Medulla oblongata (tissue), 1 donor: ENCODE measurements at regions not wholly inside any gene's neighbourhood (a gene's known extent, or its start where the extent isn't known, plus 50 kb on each side); places are given as distances from the start of the nearest gene placed in this dataset.
"Not testable (repeated sequence)": the region's sequence is repeated elsewhere in the genome, so short reads cannot be mapped to it uniquely, and the experiment has no call there.

Source experiments
- DNase-seq: peaks from one replicate; pipeline ENCODE4 v3.0.0-alpha.2; 2015; ENCODE audit errors: extremely low spot score

DNA sequence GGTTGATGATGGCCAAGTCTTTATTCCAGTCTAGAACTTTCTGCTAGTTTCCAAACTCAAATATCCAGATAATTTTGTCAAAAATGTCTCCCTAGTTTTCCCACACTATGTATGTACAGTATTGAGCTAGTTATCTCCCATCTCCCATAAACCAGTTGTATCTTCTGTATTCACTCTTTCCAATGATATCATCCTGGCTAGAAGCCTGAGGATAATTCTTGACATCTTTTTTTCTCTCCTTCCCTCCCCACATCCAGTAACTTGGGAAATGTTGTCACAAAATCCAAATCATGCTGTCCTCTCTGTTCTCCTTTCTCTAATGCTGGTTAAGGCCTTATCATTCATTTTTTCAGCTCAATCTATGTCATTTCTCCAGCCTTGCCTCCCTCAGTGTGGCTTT, 553.8 kb upstream of the FANCL start:
- no peak for DNase-seq

DNA sequence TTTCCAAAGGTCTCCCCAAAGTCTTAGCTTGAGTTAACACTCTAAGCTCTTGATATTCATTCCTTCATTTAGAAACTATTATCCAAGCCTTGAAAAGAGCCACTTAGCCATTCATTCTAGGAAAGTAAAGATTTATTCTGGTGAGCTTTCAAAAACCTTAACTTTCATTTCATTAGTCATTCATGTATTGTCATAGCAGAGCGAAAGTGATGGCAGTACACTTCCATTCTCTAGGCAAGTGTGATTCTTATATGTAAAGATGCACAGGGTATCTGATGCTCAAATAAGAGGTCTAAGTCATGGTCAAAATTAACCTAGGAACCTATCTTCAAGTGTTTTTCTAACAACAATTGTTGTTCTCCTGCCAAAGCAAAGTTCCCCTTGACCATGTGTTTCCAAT, 553.0 kb upstream of the FANCL start:
- DNase-seq = no peak

DNA sequence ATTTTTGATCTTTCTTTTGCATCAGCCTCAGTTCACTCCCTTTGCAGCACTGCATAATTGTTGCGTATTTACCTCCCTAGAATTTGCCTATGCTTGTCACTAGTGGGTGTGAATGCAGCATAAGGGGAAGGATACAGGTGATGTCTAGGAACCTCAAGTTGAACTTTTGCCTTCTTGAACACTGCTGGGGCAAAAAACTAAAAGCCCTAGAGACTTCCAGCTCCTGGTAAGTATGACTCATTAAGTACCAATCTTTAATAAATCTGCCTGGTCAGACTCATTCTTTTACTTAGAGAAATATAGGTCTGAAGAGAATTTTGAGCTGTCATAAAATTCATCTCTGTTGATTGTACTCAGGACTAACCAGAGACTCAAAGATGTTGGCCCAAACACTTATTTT, 547.3 kb upstream of the FANCL start:
- no peak for DNase-seq

DNA sequence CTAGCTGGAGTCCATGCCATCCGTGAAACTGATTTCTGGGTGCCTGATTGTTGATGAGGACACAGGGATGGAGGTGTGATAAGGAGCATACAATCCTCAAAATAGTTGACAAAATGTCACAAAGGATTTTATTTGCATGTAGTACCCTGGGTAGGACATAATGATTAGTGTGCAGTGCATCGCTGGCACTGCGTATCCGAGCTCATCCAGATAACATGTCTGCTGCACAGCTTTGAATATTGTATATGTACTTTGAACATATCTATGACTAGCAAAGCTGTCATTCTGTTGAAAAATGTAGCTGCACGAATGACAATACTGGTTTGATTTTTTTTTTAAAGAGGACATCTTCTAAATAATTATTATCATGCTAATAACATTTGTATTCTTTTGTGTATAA, 529.7 kb upstream of the FANCL start:
- no peak for DNase-seq

DNA sequence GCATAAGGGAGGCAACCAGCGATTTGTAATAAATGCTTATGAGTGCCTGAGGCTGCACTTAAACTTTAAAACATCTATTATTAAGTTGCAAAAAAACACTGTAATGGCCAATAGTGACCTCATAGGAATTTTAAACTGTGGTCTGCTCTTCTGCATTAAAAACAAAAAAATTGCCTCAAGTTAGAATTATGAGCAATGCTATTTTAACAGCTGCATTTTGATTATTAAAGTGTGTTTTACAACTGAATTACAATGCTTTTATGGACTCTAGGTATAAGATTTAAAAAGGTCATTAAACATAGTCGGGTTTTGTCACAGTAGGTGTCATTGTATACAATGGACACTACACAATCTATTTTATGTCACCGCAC, 528.7 kb upstream of the FANCL start:
- no peak for DNase-seq

DNA sequence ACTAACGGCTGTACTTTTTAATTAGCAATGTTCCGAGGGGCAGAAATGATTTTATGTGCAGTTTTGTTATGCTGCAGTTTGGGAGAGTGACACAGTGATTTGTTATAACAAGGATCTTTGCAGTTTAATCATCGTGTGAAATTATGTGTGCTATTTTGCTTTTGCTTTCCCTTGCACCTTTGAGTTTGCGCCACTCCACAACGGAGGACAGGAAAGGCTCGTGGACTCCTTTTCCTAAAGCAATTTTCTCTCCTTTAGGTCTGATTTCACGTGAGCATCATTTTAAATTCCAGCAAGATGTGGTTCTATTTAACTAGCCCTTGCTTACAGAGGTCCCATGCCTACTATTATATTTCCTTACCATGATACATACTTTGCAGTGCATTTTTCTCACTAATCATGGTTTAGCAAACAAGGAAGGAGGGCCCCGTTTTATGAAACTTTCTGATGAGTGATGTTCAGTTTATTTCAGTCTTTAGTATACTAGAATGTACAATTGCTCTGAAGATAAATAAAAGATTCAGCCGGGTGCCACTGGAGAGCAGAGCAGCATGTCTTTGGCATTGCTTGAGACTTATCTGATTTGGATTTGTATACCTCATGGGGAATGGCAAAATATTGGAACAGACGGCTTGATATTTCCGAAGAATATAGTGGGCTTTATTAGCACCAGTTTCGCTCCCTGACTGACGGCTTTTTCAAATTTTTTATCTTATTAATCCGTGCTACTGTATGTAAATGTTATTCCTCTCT, 528.2 kb upstream of the FANCL start:
- no peak for DNase-seq

DNA sequence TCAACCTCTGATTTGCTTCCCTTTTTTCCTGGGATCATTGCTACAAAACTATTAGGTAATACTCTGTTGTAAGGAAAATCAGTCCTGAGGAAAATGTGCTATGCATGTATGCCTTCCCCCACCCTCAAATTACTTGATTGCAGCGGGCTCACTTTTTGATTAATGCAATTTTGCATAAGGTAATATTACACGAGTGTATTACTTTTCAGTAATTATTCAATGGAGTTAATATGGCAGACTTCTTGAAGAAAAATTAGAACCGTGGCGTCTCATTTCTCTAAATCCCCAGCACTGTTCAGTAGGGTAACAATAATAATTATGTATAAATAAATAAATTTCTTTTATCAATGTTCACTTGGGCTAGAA, 527.6 kb upstream of the FANCL start:
- no peak for DNase-seq

DNA sequence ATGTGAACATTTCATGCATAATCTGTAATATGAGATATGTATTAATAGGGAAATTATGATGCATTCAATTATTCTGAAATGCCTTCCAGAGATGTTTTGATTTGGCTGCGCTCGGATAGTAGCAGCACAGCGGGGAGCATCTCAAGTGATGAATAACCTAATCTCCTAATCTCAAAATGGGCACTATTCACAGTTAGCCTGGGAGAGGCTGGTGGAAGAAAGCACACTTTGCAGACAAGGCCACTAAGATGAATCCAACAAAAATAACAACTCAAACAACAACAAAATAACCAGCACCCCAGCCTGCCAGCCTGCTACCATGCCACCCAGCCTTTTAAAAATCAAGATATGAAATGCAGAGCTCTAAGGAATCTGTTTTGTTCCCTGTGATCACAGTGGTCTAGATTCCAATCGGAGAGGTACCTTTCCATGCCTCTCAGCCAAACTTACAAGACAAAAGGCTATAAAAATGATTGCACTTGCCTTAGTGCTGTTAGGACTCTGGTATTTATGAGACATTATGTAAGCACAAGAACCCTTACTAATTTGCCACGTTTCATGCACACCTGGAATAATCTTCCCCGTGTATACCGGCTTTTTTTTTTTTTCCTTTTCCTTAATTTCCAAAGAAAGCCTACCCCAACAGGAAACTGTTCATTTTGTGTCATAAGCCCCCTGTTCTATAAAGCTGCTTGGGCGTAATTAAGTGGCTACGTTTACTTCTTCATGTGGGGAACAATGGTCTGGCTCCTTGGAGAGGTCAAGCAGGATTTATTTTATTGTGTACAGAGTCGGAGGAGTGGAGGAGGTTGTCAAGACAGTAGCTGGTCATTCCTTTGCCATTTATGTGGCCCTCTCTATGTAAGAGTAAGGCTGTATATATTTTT, 526.9 kb upstream of the FANCL start:
- no peak for DNase-seq

DNA sequence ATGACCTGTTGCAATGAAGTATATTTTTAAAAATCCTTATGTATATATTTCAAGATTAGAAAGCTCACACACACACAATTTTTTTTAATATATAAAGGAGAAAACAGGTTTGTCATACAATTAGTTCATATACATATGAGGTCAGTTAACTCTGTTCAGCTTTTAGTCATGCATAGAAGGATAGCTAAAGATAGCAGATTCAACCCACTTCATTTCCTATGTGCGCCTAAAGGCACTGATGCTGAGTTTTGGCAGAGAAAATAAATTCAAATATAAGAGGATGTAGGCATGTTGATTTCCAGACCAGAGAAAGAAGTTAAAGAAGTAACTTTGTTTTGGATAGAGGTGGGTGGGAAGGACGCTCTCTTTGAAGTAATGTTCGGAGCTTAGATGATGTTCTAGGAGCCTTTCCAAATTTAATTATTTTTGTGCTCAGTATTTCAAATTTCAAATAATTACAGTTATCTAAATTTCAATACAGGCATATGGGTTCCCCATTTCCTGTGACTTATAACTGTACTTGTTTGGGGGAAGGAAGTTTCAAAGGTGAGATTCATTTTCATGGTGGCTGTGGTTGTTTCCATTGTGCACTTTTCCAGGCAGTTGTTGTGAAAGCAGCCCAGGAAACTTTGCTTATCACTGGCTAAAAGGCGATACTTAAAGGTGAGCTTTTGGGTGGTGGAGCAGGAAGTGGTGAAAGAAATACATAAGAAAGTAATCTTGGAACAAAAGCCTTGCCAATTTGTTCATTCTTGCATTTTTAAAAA, 523.4 kb upstream of the FANCL start:
- DNase-seq = no peak

DNA sequence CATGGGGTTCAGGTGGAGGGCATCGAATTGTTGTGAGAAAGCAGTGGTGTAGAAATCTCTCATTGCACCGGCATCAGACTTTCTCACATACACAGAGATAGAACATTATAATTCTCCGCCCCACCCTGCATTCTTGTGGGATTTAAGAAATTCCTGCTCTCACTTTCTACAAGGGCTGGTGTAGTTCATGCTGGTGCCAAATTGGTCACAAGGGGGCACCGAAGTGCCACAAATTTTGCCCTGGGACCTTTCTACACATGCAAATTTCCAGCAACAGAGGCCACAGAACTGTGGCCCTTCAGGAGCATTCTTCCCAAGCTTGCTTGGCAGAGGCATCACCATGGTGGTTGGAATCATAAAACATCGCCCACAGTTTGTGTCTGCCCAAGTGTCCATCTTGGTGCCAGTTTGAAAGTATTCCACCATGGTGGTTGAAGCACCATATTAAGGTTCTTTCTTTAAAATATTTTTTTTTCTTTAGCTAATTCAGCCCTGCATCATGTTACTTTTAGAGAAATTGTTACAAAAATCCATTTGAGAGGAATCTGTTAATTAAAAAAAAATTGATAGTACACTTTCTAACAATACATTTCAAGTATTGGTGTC, 521.2 kb upstream of the FANCL start:
- DNase-seq = peak; percentile 61

DNA sequence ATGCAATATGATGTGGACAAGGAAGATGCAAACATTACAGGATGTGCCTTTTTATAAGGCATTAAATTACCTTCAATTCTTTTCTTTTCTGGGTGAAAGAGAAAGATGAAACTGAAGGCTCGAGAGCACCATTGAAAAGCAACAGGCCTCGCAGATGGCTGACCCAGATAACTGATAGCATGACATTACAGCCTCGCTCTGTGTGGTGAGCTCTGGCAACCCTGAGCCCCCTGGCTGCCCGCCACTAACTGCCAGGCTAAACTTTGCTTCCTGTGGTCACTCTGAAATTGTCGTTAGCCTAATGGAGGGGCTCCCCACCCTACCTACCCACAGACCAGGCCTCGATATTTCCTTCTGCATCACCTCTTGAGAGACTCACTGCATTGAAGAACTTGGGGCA, 516.8 kb upstream of the FANCL start:
- no peak for DNase-seq

DNA sequence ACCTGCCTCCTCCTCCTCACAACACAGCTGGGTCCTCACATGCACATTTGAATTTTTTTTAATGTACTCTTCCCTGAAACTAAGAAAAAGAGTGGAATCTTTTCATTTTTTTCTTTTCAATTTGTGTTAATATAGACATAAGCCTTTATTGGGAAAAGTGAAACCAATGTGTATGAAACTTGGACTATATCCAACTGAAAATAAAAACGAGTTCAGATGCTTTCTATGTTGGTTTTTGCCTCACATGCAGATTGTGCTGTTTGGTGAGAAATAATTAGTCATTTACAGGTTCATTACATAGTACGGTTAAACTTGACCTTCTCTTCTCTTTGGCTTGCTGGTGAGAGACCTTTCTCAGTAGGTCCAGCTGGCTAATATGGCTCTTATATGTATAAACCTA, 515.2 kb upstream of the FANCL start:
- no peak for DNase-seq

DNA sequence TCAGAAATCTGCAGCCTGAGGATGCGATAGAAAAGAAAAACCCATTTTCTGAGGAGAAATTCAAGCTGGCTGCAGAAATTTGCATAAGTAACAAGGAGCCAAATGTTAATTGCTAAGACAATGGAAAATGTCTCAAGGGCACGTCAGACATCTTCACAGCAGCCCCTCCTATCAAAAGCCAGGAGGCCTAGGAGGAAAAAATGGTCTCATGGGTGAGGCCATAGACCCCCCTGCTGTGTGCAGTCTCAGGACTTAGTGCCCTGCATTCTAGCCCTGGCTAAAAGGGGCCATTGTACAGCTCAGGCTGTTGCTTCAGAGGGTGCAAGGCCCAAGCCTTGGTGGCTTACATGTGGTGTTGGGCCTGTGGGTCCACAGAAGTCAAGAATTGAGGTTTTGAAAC, 511.4 kb upstream of the FANCL start:
- DNase-seq = not testable (repeated sequence)

DNA sequence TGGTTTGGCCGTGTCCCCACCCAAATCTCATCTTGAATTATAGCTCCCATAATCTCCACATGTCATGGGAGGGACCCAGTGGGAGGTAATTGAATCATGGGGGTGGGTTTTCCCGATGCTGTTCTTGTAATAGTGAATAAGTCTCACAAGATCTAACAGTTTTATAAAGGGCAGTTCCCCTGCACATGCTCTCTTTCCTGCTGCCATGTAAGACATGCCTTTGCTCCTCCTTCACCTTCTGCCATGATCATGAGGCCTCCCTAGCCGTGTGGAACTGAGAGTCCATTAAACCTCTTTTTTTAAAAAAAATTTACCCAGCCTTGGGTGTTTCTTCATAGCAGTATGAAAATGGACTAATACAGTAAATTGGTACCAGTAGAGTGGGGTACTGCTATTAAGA, 510.6 kb upstream of the FANCL start:
- not testable (repeated sequence) for DNase-seq

DNA sequence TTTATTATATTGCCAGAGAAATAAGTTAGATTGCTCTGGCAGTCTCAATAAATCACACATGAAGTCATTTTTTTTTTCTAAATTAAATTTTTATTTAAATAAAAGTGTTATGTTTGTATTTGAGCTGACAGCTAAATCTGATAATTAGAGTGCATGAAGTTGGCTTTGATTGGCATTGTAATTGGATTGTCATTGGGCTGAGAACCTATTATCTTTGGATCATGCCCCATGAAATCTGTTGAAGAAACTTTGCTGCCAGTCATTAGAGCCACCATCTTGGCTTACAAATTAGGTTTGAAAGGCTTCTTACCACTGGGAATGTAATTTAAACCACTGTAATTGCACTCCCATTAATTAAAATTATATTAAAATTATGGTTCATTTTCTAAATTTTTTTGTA, 507.9 kb upstream of the FANCL start:
- DNase-seq = no peak

DNA sequence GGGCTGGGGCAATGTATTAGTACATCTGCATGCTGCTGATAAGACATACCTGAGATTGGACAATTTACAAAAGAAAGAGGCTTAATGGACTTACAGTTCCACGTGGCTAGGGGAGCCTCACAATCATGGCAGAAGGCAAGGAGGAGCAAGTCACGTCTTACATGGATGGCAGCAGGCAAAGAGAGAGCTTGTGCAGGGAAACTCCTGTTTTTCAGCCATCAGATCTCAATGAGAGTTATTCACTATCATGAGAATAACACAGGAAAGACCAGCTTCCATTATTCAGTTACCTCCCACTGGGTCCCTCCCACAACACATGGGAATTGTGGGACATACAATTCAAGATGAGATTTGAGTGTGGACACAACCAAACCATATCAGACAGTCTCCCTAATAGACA, 504.2 kb upstream of the FANCL start:
- not testable (repeated sequence) for DNase-seq

DNA sequence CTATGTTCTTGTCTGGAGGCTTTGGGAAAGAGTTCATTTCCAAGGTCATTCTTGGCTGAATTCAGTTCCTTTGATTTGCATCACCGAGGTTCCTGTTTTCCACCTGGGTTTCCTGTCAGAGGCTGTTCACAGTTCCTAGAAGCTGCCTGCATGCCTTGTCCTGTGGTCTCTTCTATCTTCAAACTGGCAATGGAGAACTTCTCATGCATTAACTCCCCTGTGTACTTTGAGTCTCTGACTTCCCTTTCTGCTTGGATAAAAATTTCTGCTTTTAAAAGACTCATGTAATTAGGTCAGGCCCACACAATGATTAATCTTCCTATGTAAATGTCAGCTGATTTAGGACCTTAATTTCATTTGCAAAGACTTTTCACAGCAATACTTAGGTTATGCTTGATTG, 499.3 kb upstream of the FANCL start:
- DNase-seq = no peak

DNA sequence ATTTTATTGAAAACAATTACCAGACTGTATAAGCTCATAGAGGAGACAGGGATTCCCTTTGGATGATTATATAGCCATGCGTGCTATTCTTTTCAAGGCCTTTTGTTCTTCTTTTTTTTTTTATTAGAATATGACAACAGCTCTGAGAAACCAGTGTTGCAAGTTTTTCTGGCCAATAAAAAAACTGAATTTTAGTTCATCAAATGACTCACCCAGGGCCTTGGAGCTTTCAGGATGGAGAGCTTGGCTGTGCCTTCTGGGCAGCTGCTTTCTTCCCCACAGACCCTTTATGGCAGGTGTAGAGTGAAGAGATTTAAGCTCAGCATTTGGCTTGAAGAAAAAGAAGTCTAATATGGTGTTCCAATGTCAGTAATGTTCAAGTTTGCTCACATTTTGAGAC, 497.9 kb upstream of the FANCL start:
- DNase-seq = no peak

DNA sequence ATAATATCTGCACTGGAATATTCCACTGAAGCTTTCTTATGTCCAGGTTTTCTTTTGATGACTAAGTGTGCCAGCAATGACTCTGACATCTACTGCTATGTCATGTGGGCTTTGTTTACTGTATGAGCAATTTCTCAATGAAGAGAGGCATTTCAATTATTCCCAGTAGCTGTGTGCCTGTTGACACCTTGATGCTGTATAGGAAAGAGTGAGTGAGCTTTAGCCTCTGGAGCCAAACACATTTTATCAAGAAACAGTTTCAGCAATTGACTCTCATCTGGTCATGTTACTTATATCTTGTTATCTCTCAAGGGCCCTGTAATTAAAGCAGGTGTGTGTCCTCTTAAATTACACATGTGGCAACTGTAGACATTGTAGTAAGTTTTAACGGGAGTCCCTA, 493.2 kb upstream of the FANCL start:
- DNase-seq = no peak

DNA sequence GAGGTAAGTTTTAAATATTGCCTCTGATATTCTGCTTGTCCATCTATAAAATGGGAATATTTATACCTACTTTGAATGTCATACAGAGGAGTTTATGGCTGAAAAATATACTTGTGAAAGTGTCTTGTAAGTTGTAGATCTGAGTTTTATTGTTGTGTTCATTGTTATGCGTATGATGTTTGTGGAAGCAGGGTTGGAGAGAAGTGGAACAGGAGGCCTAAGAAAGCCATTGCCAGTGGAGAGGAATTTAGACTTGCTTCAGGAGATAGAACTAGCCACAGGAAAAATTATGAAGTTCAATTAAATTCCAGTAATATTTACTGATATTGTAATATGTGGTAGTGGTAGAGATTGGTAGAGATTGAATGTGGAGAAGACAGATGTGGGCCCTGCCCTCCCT, 491.9 kb upstream of the FANCL start:
- DNase-seq = no peak

DNA sequence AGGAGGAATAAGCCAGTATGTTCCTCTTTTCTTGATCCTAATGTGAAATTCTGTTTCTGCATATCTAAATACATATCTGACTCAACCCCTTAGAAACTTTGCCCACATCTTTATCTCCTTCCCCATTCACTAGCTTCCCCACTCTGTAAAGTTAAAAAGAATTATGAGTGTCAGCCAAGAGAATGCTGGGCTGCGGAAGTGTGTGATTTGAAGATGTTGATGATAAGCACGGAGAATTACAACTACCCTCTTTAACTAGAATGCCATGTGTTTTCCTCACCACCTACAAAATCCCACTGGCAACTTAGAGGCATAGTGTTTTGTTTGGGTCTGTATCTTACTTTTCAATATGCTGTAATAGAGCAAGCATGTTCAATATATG, 490.4 kb upstream of the FANCL start:
- no peak for DNase-seq

DNA sequence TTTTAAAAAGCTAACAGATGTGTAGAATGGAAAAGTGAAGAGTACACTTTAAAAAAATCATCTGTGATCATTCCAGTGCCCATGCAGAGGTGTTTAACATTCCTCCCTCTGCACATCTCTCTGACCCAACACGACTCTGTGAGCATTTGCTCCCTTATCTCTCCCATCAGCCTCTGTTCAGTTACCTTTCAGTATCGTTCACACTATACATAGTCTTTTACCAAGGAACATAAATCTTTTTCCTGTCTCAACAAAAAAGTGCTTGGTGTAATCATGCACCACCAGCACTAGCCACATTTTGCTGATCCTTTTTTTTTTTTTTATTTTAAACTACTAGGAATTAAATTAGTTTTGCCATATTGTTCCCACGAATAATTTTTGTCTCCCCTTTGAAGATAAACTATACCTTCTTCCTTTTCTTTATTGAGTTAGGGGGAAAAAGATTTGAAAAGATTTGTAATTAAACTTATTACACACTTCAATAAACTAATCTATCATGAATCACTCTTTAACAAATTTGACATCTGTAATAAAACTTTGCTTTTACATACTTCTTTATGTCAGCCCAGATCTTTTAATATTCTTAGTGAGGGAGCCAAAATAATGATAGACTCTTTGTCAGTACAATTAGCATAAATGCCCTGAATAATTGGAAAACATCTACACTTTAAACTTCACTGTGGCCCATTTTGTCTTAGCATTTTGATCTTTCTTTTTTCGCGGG, 489.8 kb upstream of the FANCL start:
- DNase-seq = no peak
